Gastrocnemius medialis (tissue), 4 donors: ENCODE measurements at regions not wholly inside any gene's neighbourhood (a gene's known extent, or its start where the extent isn't known, plus 50 kb on each side); places are given as distances from the start of the nearest gene placed in this dataset.

ENCODE experiments used
- ATAC-seq, 2 donors: fragments of 150-250 bp; one replicate each; pipeline ENCODE4 v1.9.1; 2016
- DNase-seq, 2 donors: peaks; one replicate each; pipeline ENCODE4 v3.0.0-alpha.2; 2019
- H3K27ac ChIP-seq, 4 donors: fragments of 200-600 bp; sonication (generic); 1 replicate in 1 of 4; 2 replicates in 3 of 4; pipeline ENCODE4 v1.5.1; 2016 to 2018; ENCODE audit warnings: mild to moderate bottlenecking in 2 of 4, moderate library complexity in 1 of 4
- H3K27me3 ChIP-seq, 3 donors: fragments of 200-600 bp; sonication (generic) in 2 of 3; 1 replicate in 1 of 3; 2 replicates in 2 of 3; pipeline versions ENCODE4 v1.5.1 to v1.6.0; 2016 to 2019; ENCODE audit warnings: mild to moderate bottlenecking in 1 of 3, moderate library complexity in 1 of 3
- H3K36me3 ChIP-seq, 2 donors: fragments of 200-600 bp; sonication (generic) in 1 of 2; one replicate each; pipeline ENCODE4 v1.5.1; 2017 to 2018
- H3K4me1 ChIP-seq, 2 donors: fragments of 200-600 bp; sonication (generic) in 1 of 2; one replicate each; pipeline ENCODE4 v1.5.1; 2016 to 2017; ENCODE audit warnings: mild to moderate bottlenecking in 2 of 2
- H3K4me3 ChIP-seq, 4 donors: fragments of 200-600 bp; sonication (generic) in 3 of 4; 1 replicate in 1 of 4; 2 replicates in 3 of 4; pipeline ENCODE4 v1.5.1; 2016 to 2019; ENCODE audit warnings: mild to moderate bottlenecking in 2 of 4
- H3K9me3 ChIP-seq, 3 donors: fragments of 200-600 bp; sonication (generic) in 2 of 3; 1 replicate in 1 of 3; 2 replicates in 2 of 3; pipeline ENCODE4 v1.5.1; 2016 to 2019
- POLR2A ChIP-seq, 2 donors: fragments of 450-650 bp; IDR thresholded peaks; one replicate each; pipeline ENCODE4 v1.6.1; 2017; ENCODE audit warnings: antibody characterized with exemption in 2 of 2, mild to moderate bottlenecking in 2 of 2, moderate library complexity in 2 of 2
- in situ Hi-C, 4 donors: fragments of 200-750 bp; cut with MboI; loops; one replicate each; pipeline versions ENCODE4 v1.15.0 to v1.8.0; 2017; ENCODE audit warnings: low sequenced_read_pairs in 4 of 4
- intact Hi-C: fragments of 100-400 bp; cut with DNase I; formaldehyde crosslinking; loops from one replicate; pipeline ENCODE4 v1.15.1; 2023; ENCODE audit warnings: low total_unique reads
- TF ChIP-seq, protein P1 (sequence below), 5 experiments: fragments of 450-650 bp in 3 of 5; fragments of 200-600 bp in 2 of 5; sonication (generic) in 2 of 5; IDR thresholded peaks in 4 of 5; conservative IDR thresholded peaks in 1 of 5; 1 replicate in 4 of 5; 2 replicates in 1 of 5; pipeline ENCODE4 v1.5.1; 2016 to 2019; ENCODE audit warnings: antibody characterized with exemption in 5 of 5, mild to moderate bottlenecking in 3 of 5, moderate library complexity in 3 of 5

DNA sequence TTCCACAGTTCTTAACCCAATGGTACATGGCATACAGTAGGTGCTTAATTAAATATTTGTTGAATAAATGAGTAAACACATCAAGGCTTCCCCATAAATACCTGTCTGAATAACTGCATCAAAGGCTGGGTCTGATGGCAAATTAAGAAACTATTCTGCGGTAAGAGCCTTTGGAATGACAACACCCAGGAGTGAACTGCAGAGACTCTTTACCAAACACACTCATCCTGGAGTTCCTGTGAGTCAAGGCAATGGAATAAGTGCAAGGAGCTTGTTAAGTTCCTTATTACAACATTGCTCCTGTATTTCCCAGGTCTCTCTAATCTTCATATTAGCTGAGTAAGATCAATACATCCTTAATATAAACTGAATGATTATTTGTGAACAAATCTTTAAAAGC, 119.9 kb upstream of the STT3B start:
- H3K27ac ChIP-seq = no peak overlapping the region
- H3K27me3 ChIP-seq = no peaks in the 10 kb centered on the region
- in situ Hi-C loops = no loop called here
- no peak for DNase-seq
- H3K4me3 ChIP-seq = no peak overlapping the region
- no peak for ATAC-seq
- no peaks in the 10 kb centered on the region for H3K9me3 ChIP-seq
- intact Hi-C loops = no loop called here
- peaks cover 0 to 5% of the 10 kb centered on the region in 2 donors for H3K4me1 ChIP-seq
- H3K36me3 ChIP-seq = no peaks in the 10 kb centered on the region
- TF ChIP-seq POLR2A (IDR thresholded peaks at IDR 0.05) = no peak
- TF ChIP-seq, protein P1, sequence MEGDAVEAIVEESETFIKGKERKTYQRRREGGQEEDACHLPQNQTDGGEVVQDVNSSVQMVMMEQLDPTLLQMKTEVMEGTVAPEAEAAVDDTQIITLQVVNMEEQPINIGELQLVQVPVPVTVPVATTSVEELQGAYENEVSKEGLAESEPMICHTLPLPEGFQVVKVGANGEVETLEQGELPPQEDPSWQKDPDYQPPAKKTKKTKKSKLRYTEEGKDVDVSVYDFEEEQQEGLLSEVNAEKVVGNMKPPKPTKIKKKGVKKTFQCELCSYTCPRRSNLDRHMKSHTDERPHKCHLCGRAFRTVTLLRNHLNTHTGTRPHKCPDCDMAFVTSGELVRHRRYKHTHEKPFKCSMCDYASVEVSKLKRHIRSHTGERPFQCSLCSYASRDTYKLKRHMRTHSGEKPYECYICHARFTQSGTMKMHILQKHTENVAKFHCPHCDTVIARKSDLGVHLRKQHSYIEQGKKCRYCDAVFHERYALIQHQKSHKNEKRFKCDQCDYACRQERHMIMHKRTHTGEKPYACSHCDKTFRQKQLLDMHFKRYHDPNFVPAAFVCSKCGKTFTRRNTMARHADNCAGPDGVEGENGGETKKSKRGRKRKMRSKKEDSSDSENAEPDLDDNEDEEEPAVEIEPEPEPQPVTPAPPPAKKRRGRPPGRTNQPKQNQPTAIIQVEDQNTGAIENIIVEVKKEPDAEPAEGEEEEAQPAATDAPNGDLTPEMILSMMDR (IDR thresholded peaks at IDR 0.05 in 4 of 5, conservative IDR thresholded peaks at IDR 0.05 in 1 of 5) = no peak

DNA sequence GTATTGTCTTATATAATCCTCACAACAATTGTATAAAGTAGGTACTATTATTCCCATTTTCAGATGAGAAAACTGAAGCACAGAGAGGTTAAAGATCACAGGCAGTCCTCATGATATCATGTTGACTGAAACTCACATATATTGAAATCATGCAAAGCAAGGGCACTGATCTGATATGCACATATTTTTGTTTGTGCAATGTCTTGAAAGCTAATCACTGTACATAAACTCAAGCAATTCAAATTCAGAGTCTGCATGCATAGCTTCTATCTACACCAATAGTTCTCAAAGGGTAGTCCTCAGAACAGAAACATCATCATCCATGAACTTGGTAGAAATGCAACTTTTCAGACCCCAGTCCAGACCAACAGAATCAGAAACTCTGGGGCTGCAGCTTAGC, 119.2 kb upstream of the STT3B start:
- Histone ChIP-seq H3K4me3 (no peak overlapping the region), H3K27me3 (no peaks in the 10 kb centered on the region), H3K27ac (no peak overlapping the region), H3K9me3 (no peaks in the 10 kb centered on the region), H3K36me3 (no peaks in the 10 kb centered on the region), H3K4me1 (peaks cover 0 to 5% of the 10 kb centered on the region in 2 donors)
- DNase-seq = no peak
- TF ChIP-seq POLR2A (IDR thresholded peaks at IDR 0.05) = no peak
- TF ChIP-seq, protein P1 (IDR thresholded peaks at IDR 0.05 in 4 of 5, conservative IDR thresholded peaks at IDR 0.05 in 1 of 5) = no peak
- ATAC-seq = no peak
- in situ Hi-C loops (no loop called here), intact Hi-C loops (no loop called here)

DNA sequence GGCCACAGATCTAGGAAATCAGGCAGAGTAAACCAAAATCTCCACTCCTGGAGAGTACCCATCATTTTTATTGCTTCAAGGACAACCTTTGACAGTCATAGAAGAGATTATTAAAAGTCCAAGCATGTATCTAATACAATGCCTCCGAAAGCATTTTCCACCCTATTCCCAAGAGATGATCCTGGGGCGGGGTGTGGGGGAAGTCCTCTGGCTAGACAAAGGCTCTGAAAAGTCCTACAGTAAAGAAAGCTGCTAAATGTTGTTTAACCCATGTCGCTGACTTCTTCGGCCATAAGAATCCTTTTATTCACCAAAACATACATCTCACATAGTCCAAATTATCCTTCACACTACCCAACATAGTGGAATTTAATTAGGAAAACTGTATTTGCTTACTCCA, 115.7 kb upstream of the STT3B start:
- ATAC-seq = no peak
- Histone ChIP-seq H3K4me3 (no peak overlapping the region), H3K36me3 (no peaks in the 10 kb centered on the region), H3K9me3 (no peaks in the 10 kb centered on the region), H3K4me1 (no peaks in the 10 kb centered on the region), H3K27me3 (no peaks in the 10 kb centered on the region), H3K27ac (no peak overlapping the region)
- intact Hi-C loops = no loop called here
- in situ Hi-C loops = no loop called here
- no peak for DNase-seq
- TF ChIP-seq, protein P1 (IDR thresholded peaks at IDR 0.05 in 4 of 5, conservative IDR thresholded peaks at IDR 0.05 in 1 of 5) = no peak
- TF ChIP-seq POLR2A (IDR thresholded peaks at IDR 0.05) = no peak

DNA sequence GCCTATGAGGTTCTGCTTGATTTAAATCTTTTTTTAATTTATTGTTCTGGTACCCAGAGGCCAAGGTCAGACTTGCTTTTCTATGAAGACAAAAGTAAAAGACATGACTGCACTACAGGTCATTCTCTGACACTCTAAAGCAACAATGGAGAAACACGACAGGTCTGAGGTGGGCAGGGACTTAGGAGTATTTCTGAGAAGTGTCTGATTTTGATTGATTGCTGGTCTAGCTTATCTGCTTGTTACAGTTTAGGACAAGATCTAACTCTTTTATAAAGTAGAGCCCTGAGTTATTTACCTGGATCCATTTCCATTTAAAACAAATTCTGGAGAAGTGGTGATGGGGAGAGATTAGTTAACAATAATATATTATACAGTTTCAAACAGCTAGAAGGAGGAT, 115.2 kb upstream of the STT3B start:
- H3K27ac ChIP-seq = no peak overlapping the region
- no peak for DNase-seq
- intact Hi-C loops (no loop called here), in situ Hi-C loops (no loop called here)
- TF ChIP-seq, protein P1 (IDR thresholded peaks at IDR 0.05 in 4 of 5, conservative IDR thresholded peaks at IDR 0.05 in 1 of 5) = no peak
- TF ChIP-seq POLR2A (IDR thresholded peaks at IDR 0.05) = no peak
- no peak for ATAC-seq
- no peaks in the 10 kb centered on the region for H3K4me1 ChIP-seq
- H3K9me3 ChIP-seq = no peaks in the 10 kb centered on the region
- no peak overlapping the region for H3K4me3 ChIP-seq
- no peaks in the 10 kb centered on the region for H3K27me3 ChIP-seq
- H3K36me3 ChIP-seq = no peaks in the 10 kb centered on the region

DNA sequence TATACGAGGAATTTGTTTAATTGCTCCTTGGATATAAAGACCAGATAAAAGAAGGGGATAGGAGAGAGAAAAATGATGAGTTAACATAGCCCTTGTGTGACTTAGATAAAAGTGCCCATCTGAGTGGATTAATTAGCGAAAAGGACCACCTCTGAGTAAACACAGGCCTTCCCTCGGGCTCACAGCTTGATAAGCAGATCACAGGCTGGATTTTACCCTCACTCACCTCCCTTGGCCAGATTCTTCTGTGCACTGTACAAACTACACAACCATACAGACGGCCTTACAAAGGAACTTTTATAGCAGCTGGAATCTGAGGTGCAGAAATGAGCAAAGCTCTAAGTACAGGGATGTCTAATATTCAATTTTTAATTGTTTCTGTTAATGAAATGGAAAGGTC, 112.4 kb upstream of the STT3B start:
- no peaks in the 10 kb centered on the region for H3K4me1 ChIP-seq
- TF ChIP-seq POLR2A (IDR thresholded peaks at IDR 0.05) = no peak
- TF ChIP-seq, protein P1 (IDR thresholded peaks at IDR 0.05 in 4 of 5, conservative IDR thresholded peaks at IDR 0.05 in 1 of 5) = no peak
- H3K27ac ChIP-seq = no peak overlapping the region
- no peaks in the 10 kb centered on the region for H3K9me3 ChIP-seq
- no peaks in the 10 kb centered on the region for H3K36me3 ChIP-seq
- in situ Hi-C loops (no loop called here), intact Hi-C loops (no loop called here)
- no peak for ATAC-seq
- H3K27me3 ChIP-seq = no peaks in the 10 kb centered on the region
- no peak overlapping the region for H3K4me3 ChIP-seq
- DNase-seq = no peak
